Erythroblast (primary cell): ENCODE measurements at regions not wholly inside any gene's neighbourhood (a gene's known extent, or its start where the extent isn't known, plus 50 kb on each side); places are given as distances from the start of the nearest gene placed in this dataset.

Experiments
- DNase-seq, 2 experiments: peaks; one replicate each; lab custom pipeline; 2025; lab: John Stamatoyannopoulos, UW
- GATA1 ChIP-seq: IDR thresholded peaks from 2 replicates; pipeline ENCODE4 v1.6.1; 2011; ENCODE audit warnings: low read depth, mild to moderate bottlenecking, control low read depth, low read length, moderate library complexity
- POLR2A ChIP-seq: IDR thresholded peaks from 2 replicates; pipeline ENCODE4 v1.6.1; 2011; ENCODE audit warnings: mild to moderate bottlenecking, low read length

DNA sequence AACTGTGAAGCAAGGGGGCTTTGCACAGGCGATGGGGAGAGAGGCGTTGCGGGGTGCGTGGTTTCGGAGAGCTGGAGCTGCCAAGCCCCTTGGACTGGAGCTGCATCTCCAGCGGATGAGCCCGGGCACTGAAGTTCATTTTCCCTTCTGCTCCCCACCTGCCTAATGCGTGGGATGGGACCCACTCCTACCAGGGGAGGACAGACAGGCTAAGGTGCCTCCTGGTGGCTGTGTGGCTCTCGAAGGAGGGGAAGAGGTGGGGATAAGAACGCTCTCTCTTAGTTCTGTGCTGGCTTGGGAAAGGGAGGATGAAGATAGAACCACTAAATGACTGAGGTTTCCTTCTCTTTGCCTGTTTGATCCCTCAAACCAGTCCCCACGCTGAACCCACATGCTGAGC, 177.6 kb upstream of the PITRM1 start:
- no peak for DNase-seq
- TF ChIP-seq GATA1 = no peak
- no peak for TF ChIP-seq POLR2A

DNA sequence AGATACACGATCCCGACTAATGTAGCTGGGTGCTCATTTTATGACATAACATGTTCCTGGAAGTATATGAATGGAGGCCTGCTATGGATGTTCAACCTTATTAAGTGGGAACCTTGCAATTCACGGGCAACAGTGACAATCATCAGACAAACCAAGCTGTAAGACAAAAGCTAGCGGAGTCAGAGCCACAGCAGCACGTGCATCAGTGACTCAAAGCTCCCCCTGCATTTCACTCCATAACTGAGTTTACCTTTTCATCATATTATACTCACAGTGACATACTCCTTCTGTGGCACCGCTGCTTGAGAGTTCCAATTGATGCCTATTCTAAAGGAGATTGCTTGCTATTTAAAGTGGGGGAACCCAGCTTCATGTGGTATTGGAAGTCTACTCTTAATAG, 176.0 kb upstream of the PITRM1 start:
- DNase-seq = no peak
- no peak for TF ChIP-seq POLR2A
- no peak for TF ChIP-seq GATA1

DNA sequence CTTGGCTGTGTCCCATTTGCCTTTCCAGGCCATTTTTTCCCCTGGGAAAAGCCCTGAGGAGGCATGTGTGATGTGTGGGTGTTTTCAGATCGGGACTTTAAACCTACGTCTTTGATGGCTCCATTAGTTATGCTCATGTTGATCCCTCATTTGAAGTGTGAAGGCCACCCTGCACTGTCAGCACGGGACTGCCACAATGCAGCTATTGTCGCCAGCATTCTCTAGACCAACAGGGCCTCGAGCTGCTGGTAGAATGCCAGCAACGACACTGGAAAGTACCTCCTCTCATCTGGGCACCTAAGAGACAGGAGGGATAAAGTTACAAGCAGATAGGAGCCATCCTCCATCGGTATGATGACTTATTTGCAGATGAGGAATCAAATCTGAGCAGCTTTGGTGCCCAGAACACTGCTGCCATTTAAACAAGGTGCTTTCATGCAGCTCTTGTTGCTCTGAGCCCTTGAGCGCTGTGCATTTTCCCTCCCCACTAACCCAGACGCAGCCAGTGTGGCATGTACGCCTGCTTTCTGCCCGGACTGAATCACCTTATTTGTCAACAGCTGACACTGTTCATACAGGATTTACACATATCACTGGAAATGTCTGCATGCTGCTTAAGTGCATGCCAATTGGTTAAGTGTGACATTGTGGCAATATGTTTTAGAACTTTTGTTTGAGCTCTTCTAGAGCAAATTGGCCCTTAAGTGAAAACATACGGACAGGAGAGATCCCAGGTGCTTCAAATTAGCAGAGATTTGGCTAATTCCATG, 175.0 kb upstream of the PITRM1 start:
- TF ChIP-seq GATA1 (no peak), POLR2A (no peak)
- DNase-seq = no peak

DNA sequence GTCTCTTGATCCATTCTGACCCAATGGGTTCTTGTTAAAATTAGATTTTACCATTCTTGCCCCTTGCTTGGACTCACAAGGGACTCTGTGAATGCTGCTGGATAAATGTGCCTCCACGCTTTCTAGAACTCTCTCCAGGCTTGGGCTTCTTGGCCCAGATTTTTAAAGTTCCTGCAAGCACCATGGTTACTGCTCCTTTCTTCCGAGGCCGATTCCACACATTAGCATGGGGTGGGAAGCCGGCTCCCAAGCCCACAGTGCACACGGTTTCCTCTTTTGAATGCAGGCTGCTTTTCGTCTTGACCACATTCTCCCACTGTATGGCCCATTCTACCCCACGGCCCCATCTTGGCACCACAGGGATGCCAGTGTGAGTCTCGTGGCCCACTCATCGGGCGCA, 174.3 kb upstream of the PITRM1 start:
- no peak for DNase-seq
- TF ChIP-seq POLR2A (no peak), GATA1 (no peak)

DNA sequence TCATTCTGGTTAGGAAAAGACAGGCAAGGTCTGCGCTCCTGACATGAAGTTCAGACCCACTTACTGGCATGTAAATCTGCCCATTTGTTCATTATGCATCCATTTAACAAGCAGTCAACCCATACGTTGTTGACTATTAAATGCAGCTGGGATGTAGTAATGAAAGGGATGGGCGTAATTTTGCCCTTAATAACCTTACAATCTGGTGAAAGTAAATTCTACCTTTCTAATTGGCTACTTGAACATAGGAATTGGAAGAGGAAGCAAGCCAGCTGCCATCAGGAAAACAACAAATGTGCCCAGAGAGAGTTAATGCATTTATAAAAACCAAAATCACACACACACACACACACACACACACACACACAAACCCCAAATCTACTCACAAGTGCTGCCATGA, 170.2 kb upstream of the PITRM1 start:
- no peak for DNase-seq
- TF ChIP-seq POLR2A = no peak
- TF ChIP-seq GATA1 = no peak

DNA sequence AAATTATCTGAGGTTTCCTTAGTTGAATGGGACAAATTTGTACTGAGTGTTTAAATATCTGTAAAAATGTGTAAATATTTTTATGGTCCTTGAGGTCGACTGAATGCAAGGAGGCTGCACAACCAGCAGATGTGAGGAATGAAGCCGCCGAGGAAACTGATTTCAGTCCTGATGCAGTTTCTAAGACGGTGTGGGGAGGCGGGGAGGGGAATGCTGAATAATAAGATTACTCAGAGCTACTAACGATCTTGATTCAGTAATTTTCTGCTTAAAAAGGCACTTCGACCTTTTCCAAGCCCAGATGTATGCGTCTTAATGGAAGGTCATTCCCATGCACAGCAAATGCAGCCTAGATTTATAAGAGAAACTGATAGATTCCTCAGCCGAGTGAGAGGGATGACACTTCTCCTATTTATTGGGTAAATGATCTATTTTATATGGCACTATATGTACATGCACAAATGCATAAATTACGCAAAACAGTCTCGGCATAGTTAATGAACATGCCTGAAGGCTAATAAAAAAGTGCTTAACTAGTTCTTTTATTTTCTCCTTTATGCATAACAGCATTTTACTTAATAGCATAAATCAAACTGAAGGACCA, 167.6 kb upstream of the PITRM1 start:
- TF ChIP-seq GATA1 = no peak
- TF ChIP-seq POLR2A = no peak
- no peak for DNase-seq

DNA sequence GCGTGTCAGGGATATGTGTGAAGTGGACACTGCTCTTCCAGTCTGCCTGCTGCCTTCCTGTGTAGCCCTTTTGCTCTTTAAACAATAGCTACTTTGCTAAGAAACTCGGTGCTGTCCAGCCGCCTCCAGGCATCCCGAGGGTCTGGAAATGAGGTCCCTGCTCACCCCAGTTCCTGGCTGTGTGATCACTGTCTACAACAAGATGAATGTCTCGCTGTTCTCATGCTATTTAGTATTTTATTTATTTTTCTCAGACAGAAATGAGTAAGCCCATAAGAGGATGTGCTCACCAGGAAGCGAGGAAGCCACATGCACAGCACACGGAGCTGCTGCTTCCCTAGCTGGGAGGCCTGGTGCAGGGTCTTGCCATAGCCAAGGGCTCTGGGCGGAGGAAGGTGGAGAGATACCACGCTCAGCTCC, 167.0 kb upstream of the PITRM1 start:
- TF ChIP-seq GATA1 = no peak

DNA sequence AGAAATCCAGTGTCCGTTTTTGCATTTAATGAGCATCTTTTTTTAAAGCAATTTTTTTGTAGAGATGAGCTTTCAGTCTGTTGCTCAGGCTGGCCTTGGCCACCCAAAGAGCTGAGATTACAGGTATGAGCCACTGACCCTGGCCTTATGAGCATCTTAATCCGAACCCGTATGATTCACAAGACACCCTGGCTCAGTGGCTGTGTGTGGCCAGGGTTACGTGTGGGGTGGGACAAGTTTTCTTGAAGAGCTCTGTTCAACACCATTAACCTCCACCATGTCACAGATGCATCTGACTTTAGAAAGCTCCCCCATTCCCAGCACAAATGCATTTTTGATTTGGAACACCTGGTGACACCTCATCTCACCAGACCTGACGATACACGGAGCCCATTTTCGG, 166.5 kb upstream of the PITRM1 start:
- TF ChIP-seq GATA1 (no peak), POLR2A (no peak)
- no peak for DNase-seq

More for the DNA sequence above, 167.0 kb upstream of the PITRM1 start:
- no peak for DNase-seq

DNA sequence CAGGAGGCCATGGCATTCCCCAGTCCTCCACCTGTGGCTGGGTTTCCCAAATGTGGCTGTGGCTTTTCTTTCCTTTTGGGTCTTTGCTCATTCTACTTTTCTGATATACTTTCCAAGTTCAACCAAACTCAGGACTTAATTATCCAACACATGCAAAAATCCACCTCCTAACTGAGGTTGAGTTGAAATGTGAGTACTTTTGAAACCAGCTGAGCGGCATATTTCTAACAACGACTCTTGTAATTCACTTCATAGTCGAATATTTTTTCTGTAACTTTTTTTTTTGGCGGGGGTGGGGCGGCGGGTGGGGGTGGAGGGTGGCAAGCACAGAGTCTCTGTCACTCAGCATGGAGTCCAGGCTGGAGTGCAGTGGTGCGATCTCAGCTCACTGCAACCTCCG, 165.2 kb upstream of the PITRM1 start:
- DNase-seq = no peak
- TF ChIP-seq POLR2A = no peak
- TF ChIP-seq GATA1 = no peak

DNA sequence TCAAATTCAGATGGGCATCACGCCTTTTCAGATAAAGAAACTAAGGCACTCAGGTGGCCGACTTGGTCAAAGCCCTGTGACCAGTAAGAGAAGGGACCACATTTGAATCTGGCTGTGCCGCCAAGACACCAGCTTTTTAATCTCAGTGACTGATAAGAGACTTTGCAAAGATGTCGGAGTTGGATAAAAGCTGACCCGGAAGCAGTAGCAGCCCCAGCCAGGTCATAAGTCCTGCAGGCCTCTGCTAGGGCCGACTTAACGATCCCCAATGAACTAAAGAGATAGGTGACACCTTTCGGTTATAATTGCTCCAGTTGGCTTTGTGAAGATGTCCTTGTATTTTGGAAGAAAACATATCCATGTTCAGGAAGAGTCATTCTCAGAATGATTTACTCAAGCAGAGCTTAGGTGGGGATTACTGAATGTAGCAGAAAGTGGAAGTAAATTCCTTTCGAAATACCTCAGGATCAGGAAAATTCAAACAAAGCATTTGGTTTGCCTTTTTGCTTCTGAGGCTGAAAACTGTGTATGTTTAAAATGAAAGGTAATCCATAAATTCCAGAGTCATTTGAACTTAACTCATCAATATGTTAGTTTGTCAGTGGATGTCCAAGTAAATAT, 164.2 kb upstream of the PITRM1 start:
- TF ChIP-seq GATA1 = no peak
- no peak for TF ChIP-seq POLR2A

DNA sequence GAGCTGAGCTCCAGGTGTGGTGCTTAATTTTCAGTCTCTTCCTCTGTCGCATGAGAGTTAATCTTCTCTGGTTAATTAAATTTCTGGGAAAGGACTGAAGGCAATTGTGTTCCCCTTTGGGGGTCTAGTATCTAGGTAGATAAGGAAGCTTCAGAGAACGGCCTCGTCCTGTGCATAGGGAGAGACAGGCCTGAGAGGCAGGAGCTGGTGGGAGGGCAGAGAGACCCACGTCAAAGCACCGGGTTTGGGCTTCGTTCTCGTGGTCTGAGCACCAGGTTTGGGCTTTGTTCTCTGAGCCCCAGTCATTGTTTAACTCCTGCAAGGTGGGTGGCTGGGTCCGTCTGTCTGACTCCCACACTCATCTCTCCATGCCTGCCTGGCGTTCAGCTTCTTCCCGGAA, 160.8 kb upstream of the PITRM1 start:
- no peak for DNase-seq
- TF ChIP-seq GATA1 = no peak
- no peak for TF ChIP-seq POLR2A

More for the DNA sequence above, 164.2 kb upstream of the PITRM1 start:
- DNase-seq = no peak

DNA sequence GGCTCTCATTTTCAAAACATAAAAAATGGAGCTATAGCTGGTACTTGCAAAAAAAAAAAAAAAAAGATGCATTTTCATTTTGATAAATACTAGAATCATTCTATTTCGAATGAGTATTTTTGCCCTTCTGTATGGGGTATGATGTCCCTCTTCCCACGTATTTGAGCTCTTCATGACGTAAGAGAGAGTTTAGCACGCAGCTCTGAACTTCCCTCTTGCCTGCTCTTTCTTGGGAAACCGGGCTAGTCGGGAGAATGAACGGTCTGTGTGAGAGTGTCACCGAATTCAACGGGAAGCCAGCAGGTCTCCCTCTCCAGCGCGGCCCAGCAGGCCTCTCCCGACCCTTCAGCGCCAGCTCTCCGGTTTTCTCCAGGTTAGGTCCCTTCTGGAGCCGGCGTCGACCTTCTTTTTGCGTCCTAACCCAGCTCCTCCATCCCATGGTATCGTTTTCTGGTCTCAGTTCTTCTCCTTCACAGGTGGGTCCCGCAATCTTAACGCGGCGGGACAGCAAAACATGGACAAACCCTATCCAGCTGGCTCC, 159.2 kb upstream of the PITRM1 start:
- no peak for TF ChIP-seq POLR2A
- TF ChIP-seq GATA1 = no peak
- no peak for DNase-seq

DNA sequence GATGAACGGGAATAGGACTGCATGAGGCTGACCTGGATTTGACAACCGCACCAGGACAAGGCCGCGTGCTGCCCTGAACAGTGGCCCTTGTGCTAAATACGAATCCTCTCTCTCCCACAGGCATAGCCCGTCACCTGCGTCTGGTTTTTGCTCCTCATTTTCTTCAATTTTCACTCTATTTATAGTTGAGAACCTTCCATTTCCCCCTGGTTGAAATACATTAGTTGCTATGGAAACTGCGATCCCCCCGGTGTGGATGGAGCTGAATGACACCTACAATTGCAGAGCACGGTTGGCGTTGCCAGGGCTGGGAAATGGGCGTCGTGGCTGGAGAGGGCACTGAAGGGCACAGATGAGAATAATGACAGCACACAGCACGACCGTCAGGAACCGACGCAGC, 158.6 kb upstream of the PITRM1 start:
- no peak for TF ChIP-seq POLR2A
- no peak for TF ChIP-seq GATA1
- DNase-seq = no peak

DNA sequence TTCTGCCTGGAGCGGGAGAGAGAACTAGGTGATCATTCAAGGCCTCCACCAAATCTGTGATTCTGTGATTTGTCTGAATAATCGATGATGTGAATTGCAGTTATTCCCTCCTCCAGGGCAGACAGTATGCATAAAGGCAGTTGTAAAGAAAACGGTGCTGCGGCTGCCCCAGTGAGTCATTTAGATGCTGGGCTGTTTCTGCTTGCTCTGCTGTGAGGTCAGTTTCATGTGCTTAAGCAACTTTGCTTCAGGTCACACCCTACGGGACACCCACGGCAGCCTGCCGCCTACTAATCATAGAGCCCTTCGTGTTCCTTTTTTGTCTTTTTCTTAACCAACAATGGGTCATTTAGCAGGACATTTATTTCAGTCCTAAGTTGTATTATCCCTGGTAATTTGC, 158.1 kb upstream of the PITRM1 start:
- no peak for TF ChIP-seq POLR2A
- TF ChIP-seq GATA1 = no peak
- DNase-seq = no peak

DNA sequence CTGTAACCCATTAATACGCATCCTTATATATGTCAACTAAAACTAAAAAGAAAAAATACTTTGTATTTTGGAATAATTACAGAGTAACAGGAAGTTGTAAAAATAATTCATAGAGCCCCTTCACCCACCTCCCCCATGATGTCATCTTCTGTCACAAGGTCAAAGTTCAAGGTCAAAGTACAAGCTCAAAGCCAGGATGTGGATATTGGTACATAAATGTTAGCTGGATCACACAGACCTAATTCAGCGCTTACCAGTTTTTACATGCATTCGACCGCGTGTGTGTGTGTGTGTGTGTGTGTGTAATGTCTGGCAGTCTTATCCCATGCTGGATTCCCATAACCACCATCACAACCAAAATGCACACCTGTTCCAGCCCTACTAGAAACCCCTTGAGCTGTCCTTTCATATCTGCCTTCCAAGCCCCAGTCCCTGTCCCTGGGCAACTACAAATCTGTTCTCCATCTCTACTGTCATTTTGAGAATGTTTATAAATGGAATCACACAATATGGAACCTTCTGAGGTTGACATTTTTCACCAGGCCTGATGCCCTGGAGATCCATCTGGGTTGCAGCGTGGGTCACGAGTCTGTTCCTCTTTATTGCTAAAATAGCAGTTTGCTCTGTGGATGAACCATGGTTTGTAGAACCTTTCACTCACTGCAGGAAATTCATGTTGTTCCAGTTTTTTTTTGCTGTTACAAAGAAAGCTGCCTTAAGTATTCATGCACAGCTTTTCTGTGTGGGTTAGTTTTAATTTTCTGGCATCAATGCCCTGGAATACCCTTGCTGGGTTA, 153.6 kb upstream of the PITRM1 start:
- no peak for DNase-seq
- TF ChIP-seq GATA1 (no peak), POLR2A (no peak)
